ENCODE measurements at regions not wholly inside any gene's neighbourhood (a gene's known extent, or its start where the extent isn't known, plus 50 kb on each side); places are given as distances from the start of the nearest gene placed in this dataset.

GRCh38 chr4:122305853-122306252, 73.0 kb upstream of the ADAD1 start:
- no peak for DNase-seq (ENCODE audit: low spot score)

DNA sequence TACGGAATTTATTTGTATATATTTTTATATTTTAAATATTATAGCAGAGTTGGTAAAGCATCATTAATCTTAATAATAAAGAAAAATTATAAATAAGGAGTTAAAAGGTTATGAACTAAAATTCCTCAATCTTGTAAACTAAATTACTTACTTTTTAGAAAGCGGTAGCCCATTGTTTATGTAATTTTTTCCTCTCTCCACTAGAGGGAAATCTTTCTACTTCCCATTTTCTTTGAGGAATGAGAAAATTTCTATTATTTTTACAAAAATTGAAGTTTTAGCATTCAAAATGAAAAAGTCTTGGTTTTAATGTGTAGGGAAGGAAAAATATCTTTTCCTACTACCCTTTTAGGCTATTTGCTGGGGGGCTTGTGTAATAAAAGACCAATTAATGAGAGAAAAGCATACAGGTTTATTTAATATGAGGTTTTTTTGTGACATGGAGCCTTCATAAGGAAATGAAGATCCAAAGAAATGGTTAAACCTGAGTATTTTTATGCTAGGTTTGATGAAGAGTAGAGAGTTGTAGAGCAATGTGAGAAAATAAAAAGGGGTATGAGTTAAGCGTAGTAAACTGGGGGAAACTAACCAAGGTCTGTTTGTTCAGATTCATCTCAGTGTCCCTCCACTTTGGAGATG, 68.7 kb upstream of the ADAD1 start:
- DNase-seq (ENCODE audit: low spot score): peak; percentile 14

DNA sequence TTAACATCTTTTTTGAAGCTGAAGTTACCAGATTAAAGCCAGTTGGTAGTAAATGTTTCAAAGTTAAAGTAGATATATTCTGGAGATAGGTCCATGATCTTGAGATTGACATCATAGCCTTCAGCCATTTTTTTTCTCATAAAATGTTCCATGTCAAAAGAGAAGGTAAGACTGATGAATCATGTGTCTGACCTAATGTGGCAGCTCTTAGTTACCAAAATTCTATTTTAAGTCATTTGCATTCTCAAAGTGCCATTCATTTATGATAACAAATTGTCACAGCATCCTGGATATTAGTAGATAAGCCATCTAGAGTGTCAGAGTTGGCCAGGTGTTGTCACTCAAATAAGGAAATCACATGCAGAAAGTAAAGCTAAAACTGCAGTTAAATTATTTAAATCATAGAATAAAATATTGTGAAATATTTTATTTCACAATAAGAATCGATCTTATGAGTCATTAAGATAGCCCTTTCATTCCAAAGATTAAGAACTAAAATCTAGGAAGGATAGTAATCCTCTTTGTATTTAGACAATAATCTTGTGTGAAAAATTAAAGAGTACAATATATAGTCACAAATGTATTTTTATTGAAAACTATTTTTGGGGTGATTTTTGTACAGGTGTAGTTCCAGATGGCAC, 65.7 kb upstream of the ADAD1 start:
- no peak for DNase-seq (ENCODE audit: low spot score)

DNA sequence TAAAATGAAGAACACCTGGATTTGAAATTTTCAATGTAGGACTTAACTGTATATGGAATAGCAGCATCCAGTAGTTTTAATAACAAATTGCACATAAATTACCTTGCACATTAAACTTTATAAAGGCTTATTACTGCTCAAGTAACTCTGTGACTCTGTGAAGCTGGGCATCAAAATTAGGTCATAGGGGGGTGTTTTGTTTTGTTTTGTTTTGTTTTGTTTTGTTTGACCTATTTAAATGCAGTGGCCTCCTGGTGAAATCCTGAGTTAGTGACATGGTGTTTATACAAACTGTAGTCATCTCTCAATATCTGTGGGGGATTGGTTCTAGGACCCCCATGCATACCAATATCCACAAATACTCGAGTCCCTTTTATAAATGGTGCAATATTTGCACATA, 51.9 kb upstream of the ADAD1 start:
- no peak for DNase-seq (ENCODE audit: low spot score)

GRCh38 chr4:122328893-122329292, 49.9 kb upstream of the ADAD1 start:
- DNase-seq (ENCODE audit: low spot score): no peak

All from H4 (cell line).